ENCODE measurements at regions not wholly inside any gene's neighbourhood (a gene's known extent, or its start where the extent isn't known, plus 50 kb on each side); places are given as distances from the start of the nearest gene placed in this dataset.

- no peak for DNase-seq (ENCODE audit: low read depth)
Measured at GRCh38 chr6:19754686-19755085, 82.5 kb upstream of the ID4 start.

- no peak for DNase-seq (ENCODE audit: low read depth)
Measured at GRCh38 chr6:19755181-19755580, 82.0 kb upstream of the ID4 start.

GRCh38 chr6:19757036-19757435, 80.1 kb upstream of the ID4 start:
- DNase-seq (ENCODE audit: low read depth): no peak

DNA sequence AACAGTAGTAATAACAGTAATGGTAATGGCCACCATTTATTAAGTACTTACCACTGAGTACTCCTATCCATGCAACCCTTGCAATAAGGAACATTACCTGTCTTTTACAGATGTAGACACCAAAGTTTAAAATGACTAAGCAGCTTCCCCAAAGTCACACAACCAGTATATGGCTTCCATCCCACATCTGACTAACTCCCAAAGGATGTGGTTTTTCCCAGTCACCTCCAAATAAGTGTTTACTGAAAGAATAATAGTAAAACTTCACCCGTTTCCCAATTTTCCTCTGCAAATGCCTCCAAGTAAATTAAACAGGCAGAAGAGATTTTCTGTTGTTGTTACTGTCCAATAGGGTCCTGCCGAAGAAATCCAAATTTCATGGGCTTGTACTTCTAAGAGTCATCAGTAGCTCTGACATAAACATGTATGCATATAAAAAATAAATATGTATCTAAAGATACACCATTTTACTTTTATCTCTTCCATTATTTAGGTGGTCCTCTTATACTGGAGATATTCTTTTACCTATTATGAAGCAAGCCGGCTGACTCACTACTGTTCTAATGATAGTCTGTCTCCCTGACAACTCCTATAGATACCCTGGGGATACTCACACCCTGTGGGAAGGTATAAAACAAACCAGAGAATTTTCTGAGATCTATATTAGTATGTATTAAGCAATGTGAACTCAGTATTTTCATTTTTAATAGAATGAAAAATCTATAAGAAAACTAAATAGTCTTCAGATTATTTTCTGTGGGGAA, 77.9 kb upstream of the ID4 start:
- DNase-seq (ENCODE audit: low read depth): no peak

DNA sequence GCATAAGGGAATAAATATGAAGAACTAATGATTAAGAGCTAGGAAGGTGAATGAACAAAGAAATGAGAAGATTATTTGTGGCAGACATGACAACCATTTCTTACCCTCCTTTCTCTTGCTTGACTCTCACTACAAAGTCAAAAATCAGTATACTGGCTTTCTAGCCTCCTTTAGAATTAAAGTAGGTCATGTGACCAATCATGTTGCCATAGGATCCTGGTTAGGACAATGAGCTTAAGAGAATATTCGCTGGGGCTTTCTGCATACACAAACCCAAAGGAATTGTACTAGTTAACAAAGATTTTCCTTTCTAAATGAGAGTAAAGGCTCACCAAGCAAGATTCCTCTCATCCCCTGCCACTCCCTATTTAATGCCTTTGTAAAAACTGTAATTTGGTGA, 76.0 kb upstream of the ID4 start:
- no peak for DNase-seq (ENCODE audit: low read depth)

- no peak for DNase-seq (ENCODE audit: low read depth)
Measured at GRCh38 chr6:19771753-19772336, 65.3 kb upstream of the ID4 start.

GRCh38 chr6:19772891-19773290, 64.3 kb upstream of the ID4 start:
- DNase-seq (ENCODE audit: low read depth): no peak

GRCh38 chr6:19781269-19781668, 55.9 kb upstream of the ID4 start:
- DNase-seq (ENCODE audit: low read depth): no peak

DNA sequence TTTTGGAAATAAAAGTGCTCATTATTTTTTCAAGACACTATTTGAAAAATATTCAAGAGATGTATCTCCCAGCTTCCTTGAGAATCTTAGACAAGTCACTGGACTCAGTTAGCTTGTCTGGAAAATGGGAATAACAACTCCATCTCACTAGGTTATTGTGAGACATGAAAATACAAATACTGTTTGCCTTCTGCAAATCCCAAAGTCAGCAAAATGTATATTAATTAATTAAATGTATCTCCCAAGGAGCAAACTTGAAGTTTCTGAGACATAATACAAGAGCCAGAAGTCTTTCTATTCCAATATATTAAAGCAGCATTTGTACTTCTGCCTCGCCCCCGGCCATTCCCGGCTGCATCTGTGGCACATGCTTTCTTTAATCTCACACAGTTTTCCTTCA, 54.6 kb upstream of the ID4 start:
- no peak for DNase-seq (ENCODE audit: low read depth)

All from fibroblast of the conjunctiva (primary cell).